C4-2B (cell line): ENCODE measurements at regions not wholly inside any gene's neighbourhood (a gene's known extent, or its start where the extent isn't known, plus 50 kb on each side); places are given as distances from the start of the nearest gene placed in this dataset.

Experiments used
- ZFX ChIP-seq: fragments of 450-650 bp; IDR thresholded peaks from 2 replicates; pipeline ENCODE4 v1.6.1; 2017
- TF ChIP-seq, protein P1 (sequence below): fragments of 450-650 bp; conservative IDR thresholded peaks from 2 replicates; pipeline ENCODE4 v1.5.1; 2017; ENCODE audit warnings: mild to moderate bottlenecking

GRCh38 chr5:174307656-174308271, 262.3 kb downstream of the NSG2 start:
- TF ChIP-seq, protein P1, sequence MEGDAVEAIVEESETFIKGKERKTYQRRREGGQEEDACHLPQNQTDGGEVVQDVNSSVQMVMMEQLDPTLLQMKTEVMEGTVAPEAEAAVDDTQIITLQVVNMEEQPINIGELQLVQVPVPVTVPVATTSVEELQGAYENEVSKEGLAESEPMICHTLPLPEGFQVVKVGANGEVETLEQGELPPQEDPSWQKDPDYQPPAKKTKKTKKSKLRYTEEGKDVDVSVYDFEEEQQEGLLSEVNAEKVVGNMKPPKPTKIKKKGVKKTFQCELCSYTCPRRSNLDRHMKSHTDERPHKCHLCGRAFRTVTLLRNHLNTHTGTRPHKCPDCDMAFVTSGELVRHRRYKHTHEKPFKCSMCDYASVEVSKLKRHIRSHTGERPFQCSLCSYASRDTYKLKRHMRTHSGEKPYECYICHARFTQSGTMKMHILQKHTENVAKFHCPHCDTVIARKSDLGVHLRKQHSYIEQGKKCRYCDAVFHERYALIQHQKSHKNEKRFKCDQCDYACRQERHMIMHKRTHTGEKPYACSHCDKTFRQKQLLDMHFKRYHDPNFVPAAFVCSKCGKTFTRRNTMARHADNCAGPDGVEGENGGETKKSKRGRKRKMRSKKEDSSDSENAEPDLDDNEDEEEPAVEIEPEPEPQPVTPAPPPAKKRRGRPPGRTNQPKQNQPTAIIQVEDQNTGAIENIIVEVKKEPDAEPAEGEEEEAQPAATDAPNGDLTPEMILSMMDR: no peak
- no peak for TF ChIP-seq ZFX
